NCI-H526 treated with DMSO at 0.1 percent for 48 hours (cell line): ENCODE measurements at regions not wholly inside any gene's neighbourhood (a gene's known extent, or its start where the extent isn't known, plus 50 kb on each side); places are given as distances from the start of the nearest gene placed in this dataset.

Experiments
- DNase-seq: peaks from one replicate; lab custom pipeline; 2025; lab: John Stamatoyannopoulos, UW

GRCh38 chr4:96097693-96098092 lies 257.8 kb downstream of the PDHA2 start:
- DNase-seq: no peak

- DNase-seq: no peak
Observed at GRCh38 chr4:96099031-96099430, 259.1 kb downstream of the PDHA2 start.

- no peak for DNase-seq
Observed at GRCh38 chr4:96102541-96103026, 262.7 kb downstream of the PDHA2 start.

DNA sequence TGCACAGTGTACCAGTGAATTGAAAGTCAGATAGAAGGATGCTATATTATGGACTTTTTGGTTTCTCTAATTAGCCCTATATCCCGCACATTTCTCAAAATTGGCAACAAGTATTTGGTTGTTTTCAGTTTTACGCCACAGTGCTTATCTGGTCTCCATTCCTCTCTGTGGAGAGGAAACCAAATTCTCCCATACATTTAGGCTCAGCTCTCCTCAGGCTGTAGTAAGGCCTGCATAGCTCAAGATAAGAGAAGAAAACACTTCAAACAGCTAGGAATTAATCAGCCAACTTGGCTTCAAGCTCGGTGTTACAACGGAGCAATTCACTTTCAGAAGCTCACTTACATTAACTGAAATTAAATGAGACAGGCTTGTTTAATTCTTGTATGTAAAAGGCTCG lies 263.2 kb downstream of the PDHA2 start:
- no peak for DNase-seq

GRCh38 chr4:96108146-96108545 lies 268.3 kb downstream of the PDHA2 start:
- DNase-seq: no peak

DNA sequence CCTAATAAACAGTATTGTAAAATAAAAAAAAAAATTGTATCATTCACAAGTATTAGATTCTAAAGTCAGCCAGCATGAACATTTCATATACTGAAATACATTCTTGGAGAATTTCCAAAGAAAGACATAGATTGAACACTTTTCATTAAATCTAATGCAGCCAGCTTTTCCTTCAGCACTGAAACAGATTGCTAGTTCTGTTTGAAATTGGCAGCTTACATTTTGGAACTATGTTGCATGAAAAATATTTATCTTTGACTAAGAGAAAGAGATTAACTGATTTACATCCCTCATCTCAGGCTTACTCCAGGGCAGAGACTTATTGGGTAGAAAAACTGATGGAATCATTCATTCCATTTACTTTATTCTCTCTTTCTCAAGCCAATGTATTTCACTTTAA lies 272.7 kb downstream of the PDHA2 start:
- DNase-seq: no peak

DNA sequence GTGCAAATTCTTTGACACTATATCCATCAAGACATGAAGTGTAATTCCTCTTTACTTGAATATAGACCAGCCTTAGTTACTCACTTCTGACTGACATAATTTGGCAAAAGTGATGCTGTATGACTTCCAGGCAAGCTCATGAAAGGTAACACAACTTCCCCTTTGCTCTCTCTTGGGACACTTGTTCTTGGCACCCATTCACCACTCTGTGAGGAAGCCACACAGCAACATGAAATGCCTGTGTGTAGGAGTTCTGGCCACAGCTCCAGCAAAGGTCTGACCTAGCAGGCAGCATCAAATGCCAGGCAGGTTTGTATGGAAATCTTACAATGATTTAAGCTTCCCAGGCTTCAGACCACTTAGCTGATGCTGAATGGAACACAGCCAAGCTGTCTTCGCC lies 280.3 kb downstream of the PDHA2 start:
- no peak for DNase-seq

DNA sequence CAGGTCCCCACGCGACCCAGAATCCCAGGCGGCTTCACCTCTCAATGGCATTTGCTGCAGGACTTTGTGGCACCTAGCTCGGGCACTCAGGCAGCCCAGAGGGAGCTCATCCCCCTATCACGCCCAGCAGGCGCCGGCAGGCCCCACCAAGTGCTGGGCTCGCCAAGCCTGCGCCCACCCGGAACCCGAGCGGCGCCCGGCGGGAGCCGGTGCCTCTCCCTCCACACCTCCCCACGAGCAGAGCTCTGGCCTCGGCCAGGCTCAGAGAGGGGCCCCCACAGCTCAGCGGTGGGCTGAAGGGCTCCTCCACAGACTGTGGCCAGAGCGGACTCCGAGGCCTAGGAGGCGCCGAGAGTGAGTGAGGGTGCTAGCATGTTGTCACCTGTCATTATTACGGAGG lies 286.3 kb downstream of the PDHA2 start:
- no peak for DNase-seq

DNA sequence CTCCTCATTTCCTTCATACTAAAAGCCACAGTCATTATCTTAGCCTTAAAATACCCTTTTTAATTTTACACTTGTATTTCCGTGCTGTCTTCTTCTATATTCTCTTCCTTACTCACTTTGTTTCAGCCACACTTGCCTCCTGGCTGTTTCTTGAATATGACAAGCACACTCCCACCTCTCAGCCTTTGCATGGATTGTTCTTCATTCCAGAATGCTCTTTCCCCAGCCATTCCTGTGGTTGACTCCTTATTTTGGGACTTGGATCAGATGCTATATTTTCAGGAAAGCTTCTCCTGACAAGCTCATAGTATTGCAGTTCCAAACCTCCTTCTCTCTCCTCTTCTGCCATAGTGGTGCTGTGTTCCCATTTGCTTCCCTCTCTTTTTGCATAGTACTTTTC lies 291.3 kb downstream of the PDHA2 start:
- no peak for DNase-seq

GRCh38 chr4:96134806-96135205 lies 294.9 kb downstream of the PDHA2 start:
- no peak for DNase-seq

DNA sequence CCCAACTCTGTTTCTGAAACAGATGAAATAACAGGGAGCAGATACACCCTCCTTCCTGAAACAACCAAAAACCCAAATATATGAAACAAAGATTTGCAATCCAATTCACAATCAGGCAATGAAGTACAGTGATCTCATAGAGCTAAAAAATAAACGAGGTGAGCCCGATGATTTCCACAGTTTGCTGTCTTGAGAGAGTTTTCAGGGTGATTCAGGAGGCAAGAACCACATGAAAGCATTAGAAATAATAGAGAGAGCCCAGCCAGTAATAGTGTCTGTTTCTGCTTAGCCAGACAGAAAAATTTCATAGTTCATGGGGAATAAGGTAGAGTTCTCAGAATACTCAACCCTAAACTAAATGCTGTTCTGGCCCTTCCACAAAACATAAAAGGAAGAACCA lies 296.2 kb downstream of the PDHA2 start:
- no peak for DNase-seq

- DNase-seq: no peak
Observed at GRCh38 chr4:96139251-96139929, 299.5 kb downstream of the PDHA2 start.

DNA sequence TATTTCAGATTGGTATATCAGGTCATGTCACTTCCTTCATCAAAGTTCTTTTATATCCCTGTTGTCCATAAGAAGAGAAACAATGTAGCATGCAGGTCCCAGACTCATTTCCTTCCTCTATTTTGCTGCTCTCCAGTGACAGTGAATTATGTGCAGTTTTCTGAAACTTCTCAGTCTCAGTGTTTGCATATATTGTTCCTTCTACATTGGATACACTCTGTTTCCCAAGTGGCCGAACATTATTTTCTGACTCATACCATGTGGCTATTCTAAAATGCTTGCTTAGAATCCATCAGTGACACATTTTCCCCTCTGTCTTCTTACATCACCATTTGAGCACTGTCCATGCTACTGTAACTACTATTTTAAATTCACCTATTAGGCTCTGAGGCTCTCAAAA lies 305.7 kb downstream of the PDHA2 start:
- DNase-seq: no peak

GRCh38 chr4:96146686-96147085 lies 306.8 kb downstream of the PDHA2 start:
- no peak for DNase-seq

DNA sequence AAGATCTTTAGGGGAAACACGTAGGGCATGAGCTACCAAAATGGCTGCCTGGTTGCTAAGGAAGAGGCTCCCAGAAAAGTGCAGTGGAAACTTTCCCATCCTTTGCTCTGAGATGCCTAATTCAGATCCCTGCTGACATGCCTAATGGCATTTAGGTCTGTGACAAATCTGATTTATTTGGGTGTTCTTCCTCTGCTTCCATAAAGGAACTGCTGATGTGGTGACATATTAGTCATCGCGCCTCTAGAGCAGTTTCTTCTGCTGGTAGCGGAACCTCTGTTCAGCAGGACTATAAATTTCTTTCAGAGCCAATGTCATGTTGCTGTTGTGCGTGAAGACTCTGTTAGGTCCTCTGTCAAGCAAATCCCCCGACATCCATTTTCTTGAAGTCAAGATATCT lies 310.0 kb downstream of the PDHA2 start:
- DNase-seq: no peak

DNA sequence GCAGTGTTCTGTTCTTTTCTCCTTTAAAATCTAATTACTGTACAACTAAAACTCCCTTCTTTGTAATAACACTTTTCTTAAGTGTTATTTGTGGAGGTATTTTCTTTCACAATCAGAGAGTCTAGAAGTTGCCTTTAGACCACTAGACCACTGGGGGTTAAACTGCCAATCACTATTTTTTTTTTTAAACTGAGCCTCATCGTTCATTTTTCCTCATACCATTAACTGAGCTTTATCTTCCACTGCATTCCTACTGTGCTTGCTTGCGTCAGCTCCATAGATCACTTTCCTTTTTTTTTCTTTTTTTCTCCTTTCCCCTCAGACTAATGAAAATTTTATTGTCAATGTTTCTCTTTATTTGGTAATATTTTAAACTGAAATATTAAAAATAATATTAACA lies 310.6 kb downstream of the PDHA2 start:
- no peak for DNase-seq

DNA sequence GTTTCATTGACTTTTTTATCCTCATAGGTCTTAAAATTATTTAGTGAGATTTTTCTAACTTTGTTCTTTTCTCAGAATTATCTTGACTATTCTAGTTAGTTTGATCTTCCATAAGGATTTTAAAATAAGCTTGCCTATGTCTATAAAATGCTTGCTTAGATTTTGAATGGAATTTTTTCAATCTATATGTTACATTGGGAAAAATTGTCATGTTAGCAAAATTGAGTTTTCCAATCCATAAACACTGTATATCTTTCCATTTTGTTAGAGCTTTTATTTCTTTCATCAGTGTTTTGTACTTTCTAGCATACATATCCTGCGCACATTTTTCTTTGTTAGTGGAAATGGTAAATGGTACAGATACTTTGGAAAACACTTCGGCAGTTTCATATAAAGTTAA lies 312.9 kb downstream of the PDHA2 start:
- DNase-seq: no peak

DNA sequence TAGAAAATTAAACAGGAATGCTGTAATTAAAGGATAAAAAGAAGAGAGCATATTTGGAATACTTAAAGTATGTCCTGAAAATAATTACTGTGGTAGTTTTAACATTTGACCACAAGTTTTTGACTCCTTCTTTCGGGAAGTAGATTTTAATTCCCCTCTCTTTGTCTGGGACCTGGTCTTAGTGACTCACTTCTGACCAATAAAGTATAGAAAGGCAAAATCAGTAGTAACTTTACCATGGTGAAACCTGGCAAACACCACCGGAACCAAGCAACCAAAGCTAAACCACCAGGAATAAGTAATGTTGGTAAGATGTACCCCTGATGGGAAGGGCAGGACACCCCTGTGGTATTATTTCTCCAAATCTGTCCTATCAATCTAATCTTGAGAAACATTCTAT lies 314.8 kb downstream of the PDHA2 start:
- DNase-seq: no peak

DNA sequence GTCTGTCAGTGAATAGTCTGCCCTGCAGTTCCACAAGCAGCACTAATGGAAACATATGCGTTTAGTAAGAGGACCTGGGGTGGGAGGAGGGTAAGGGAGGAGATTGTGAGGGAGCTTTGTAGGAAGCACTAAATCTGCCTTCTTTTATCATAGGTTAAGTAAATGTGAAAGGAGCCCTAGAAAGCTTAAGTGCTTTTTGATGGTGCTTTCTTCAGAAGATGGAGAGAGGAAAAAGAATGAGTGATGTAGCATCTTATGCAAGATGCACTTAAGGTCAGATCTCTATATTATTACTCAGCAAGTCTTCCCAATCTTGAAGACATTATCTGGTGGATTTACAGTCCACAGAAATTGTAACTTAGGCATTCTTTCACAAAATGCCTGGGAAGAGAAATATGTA lies 322.7 kb downstream of the PDHA2 start:
- DNase-seq: no peak

- DNase-seq: no peak
Observed at GRCh38 chr4:96164814-96165351, 325.0 kb downstream of the PDHA2 start.

- no peak for DNase-seq
Observed at GRCh38 chr4:96166806-96167205, 326.9 kb downstream of the PDHA2 start.

GRCh38 chr4:96170198-96170597 lies 330.3 kb downstream of the PDHA2 start:
- no peak for DNase-seq

- DNase-seq: no peak
Observed at GRCh38 chr4:96173756-96174155, 333.9 kb downstream of the PDHA2 start.

DNA sequence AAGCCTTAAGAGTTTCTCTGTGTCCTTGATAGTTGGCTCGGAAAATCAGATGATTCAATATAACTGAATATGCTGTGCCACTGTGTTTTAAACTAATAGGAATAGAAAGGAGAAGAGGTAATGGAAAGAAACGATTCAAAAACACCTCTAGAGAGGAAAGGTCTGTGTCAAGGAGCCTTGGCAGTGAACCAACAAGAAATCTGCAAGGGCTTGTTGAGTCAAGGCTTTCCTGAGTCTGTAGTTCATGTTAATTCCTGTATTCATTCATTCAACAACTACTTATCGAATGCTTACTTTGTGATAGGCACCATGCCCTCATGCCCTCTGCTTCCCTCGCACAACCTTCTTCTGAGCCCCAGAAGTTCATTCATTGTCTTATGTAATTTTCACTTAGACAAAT lies 336.0 kb downstream of the PDHA2 start:
- no peak for DNase-seq
